Bronchial epithelial cell (primary cell): ENCODE measurements at regions not wholly inside any gene's neighbourhood (a gene's known extent, or its start where the extent isn't known, plus 50 kb on each side); places are given as distances from the start of the nearest gene placed in this dataset.

ENCODE experiments used
- DNase-seq: peaks from one replicate; pipeline ENCODE4 v3.0.0-alpha.2; 2010; ENCODE audit warnings: low read depth
- FAIRE-seq: peaks from 2 replicates; lab custom pipeline; 2011; peaks lifted over from hg19 to GRCh38; lab: Jason Lieb, UNC
- H3K27me3 ChIP-seq: 2 replicates; pipeline ENCODE4 v1.5.1; 2011; ENCODE audit warnings: low read length; ENCODE audit not compliant: control insufficient read depth, insufficient read depth
- H3K36me3 ChIP-seq: 2 replicates; pipeline ENCODE4 v1.5.1; 2011; ENCODE audit warnings: low read length; ENCODE audit not compliant: control insufficient read depth, insufficient read depth
- H3K4me3 ChIP-seq: 2 replicates; pipeline ENCODE4 v1.5.1; 2011; ENCODE audit warnings: mild to moderate bottlenecking, low read depth, low read length, control low read depth
- TF ChIP-seq, protein P1 (sequence below): IDR thresholded peaks from 2 replicates; pipeline ENCODE4 v1.5.1; 2011; ENCODE audit warnings: mild to moderate bottlenecking, moderate library complexity, low read length, control low read depth, inconsistent platforms; ENCODE audit not compliant: insufficient read depth, severe bottlenecking

DNA sequence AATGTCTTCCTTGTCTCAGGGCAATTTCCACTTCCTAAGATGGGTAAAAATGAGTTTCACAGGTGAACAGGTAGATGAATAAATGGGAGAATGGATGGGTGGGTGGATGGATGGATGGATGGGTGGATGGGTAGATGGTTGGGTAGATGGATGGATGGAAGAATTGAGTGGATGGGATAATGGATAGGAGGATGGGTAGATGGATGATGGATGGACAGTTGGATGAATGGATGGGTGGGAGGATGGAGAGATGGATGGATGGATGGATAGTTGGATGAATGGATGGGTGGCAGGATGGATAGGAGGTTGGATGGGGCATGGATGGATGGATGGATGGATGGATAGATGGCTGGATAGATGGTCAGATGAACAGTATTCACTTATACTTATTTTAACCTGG is 90.9 kb downstream of the LRRC30 start:
- H3K4me3 ChIP-seq: no peak overlapping the region
- DNase-seq (no peak), FAIRE-seq (no peak)

GRCh38 chr18:7322817-7323485 is 92.1 kb downstream of the LRRC30 start:
- TF ChIP-seq, protein P1, sequence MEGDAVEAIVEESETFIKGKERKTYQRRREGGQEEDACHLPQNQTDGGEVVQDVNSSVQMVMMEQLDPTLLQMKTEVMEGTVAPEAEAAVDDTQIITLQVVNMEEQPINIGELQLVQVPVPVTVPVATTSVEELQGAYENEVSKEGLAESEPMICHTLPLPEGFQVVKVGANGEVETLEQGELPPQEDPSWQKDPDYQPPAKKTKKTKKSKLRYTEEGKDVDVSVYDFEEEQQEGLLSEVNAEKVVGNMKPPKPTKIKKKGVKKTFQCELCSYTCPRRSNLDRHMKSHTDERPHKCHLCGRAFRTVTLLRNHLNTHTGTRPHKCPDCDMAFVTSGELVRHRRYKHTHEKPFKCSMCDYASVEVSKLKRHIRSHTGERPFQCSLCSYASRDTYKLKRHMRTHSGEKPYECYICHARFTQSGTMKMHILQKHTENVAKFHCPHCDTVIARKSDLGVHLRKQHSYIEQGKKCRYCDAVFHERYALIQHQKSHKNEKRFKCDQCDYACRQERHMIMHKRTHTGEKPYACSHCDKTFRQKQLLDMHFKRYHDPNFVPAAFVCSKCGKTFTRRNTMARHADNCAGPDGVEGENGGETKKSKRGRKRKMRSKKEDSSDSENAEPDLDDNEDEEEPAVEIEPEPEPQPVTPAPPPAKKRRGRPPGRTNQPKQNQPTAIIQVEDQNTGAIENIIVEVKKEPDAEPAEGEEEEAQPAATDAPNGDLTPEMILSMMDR: no peak

More for the DNA sequence above, 90.9 kb downstream of the LRRC30 start:
- TF ChIP-seq, protein P1: no peak
- H3K36me3 ChIP-seq: no peaks in the 10 kb centered on the region
- H3K27me3 ChIP-seq: no peaks in the 10 kb centered on the region

DNA sequence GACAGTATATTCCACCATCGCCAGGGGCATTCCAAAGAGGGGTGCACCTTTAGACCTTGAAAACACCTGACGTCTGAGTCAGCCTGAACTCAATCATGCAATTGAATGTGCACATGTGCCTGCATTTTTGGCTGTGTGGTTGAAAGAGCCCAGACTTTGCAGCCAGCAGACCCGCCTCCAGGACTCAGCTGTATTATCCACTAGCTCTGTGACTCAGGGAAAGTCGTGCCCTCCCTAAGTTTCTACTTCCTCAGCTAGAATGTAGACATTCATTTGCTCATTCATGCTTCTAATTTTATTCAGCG is 94.2 kb downstream of the LRRC30 start:
- Histone ChIP-seq H3K4me3 (no peak overlapping the region), H3K27me3 (no peaks in the 10 kb centered on the region), H3K36me3 (no peaks in the 10 kb centered on the region)
- TF ChIP-seq, protein P1: no peak
- FAIRE-seq: no peak
- DNase-seq: no peak

More at GRCh38 chr18:7322817-7323485, 92.1 kb downstream of the LRRC30 start:
- Histone ChIP-seq H3K27me3 (no peaks in the 10 kb centered on the region), H3K4me3 (no peak overlapping the region), H3K36me3 (no peaks in the 10 kb centered on the region)
- FAIRE-seq (no peak), DNase-seq (no peak)

DNA sequence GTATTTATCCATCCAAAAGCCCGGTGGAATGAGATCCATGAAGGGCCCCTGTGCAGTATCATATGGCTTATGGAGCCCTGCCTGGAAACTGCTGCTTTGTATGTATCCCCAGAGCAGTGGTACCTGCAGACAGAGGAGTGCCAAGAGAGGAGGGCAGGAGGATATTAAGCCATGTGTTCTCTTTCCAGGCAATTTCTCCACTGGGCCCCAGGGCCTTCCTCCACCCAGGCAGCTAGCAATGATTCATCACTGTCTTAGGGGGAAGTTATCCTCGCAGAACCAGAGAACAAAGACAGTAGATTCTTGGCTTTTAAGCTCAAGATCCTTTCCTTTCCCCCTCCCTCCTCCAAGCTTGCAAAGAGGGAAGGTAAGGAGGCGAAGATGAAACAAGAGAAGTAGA is 98.1 kb downstream of the LRRC30 start:
- Histone ChIP-seq H3K4me3 (no peak overlapping the region), H3K36me3 (no peaks in the 10 kb centered on the region), H3K27me3 (no peaks in the 10 kb centered on the region)
- TF ChIP-seq, protein P1: no peak
- peak; percentile 40 for FAIRE-seq
- DNase-seq: peak; percentile 61

DNA sequence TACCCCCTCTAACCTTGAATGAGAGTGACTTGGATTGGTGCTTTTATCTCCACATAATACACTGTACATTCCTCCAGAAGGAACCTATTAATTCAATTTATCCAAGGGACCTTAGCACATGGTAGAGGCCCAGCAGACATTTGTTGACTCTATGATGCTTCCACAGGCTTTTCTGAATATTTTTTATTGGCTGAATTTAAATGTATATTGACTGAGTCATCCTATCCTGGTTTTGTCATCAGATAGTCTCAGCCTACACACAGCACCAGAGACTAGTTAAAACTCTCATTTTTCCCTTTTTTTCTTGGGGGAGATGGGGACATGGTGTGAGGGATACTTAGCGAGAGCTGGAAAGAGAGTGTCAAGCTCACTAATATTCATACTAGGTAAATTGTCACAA is 101.6 kb downstream of the LRRC30 start:
- H3K36me3 ChIP-seq: no peaks in the 10 kb centered on the region
- TF ChIP-seq, protein P1: no peak
- H3K27me3 ChIP-seq: no peaks in the 10 kb centered on the region
- peak; percentile 9 for DNase-seq
- FAIRE-seq: no peak
- H3K4me3 ChIP-seq: no peak overlapping the region

DNA sequence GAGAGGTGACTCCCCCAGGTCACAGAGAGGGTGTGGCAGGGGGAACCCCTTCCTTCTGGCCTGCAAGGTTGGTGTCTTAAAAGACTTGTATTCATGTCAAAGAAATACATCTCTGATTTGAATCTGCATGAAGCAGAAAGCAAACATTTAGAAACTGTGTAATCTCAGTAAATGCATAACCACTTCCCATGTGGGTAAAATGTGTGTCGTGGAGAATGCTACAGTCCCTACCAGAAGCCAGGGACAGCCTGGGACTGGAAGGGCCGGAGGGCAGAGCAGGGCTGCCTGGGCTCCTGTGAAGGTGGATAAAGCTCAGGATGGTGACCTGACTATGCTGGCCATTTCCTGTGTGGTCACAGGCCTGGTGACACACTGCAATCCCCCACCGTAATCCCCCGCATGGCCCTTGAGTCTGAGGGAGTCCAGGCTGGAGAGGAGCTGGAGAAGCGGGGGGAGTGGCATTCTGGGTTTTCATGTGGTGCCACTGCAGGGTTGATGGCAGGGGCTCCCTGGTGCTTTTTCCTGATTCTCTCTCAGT is 102.2 kb downstream of the LRRC30 start:
- no peak for FAIRE-seq

More for the DNA sequence above, 102.2 kb downstream of the LRRC30 start:
- H3K36me3 ChIP-seq: no peaks in the 10 kb centered on the region
- TF ChIP-seq, protein P1: no peak
- DNase-seq: no peak
- H3K4me3 ChIP-seq: no peak overlapping the region
- H3K27me3 ChIP-seq: no peaks in the 10 kb centered on the region
